ENCODE measurements at regions not wholly inside any gene's neighbourhood (a gene's known extent, or its start where the extent isn't known, plus 50 kb on each side); places are given as distances from the start of the nearest gene placed in this dataset.

GRCh38 chrX:15191830-15192229, 78.1 kb downstream of the ASB9 start:
- TF ChIP-seq ZNF274 (IDR thresholded peaks at IDR 0.05; ENCODE audit: low read depth, low read length) (no peak), SUZ12 (IDR thresholded peaks at IDR 0.05; ENCODE audit: extremely low read depth, insufficient read depth, insufficient read length) (no peak), YY1 (IDR thresholded peaks at IDR 0.05; ENCODE audit: insufficient read depth, insufficient read length) (no peak)
- Histone ChIP-seq H3K27me3 (ENCODE audit: insufficient read depth, insufficient read length) (no peaks in the 10 kb centered on the region), H3K4me1 (ENCODE audit: insufficient read depth, insufficient read length) (no peaks in the 10 kb centered on the region), H3K9me3 (ENCODE audit: insufficient read depth, low read length) (no peaks in the 10 kb centered on the region), H3K36me3 (ENCODE audit: insufficient read depth, insufficient read length, low read length) (no peaks in the 10 kb centered on the region), H3K4me3 (ENCODE audit: insufficient read length, low read depth) (no peak overlapping the region), H3K9ac (ENCODE audit: insufficient read length, low read depth) (no peak overlapping the region)
- no peak for DNase-seq (ENCODE audit: low read depth, low spot score)

- no peaks in the 10 kb centered on the region for H3K36me3 ChIP-seq (ENCODE audit: insufficient read depth, insufficient read length, low read length)
- H3K4me3 ChIP-seq (ENCODE audit: insufficient read length, low read depth): no peak overlapping the region
- H3K27me3 ChIP-seq (ENCODE audit: insufficient read depth, insufficient read length): no peaks in the 10 kb centered on the region
- no peak overlapping the region for H3K9ac ChIP-seq (ENCODE audit: insufficient read length, low read depth)
- no peak for DNase-seq (ENCODE audit: low read depth, low spot score)
- H3K9me3 ChIP-seq (ENCODE audit: insufficient read depth, low read length): no peaks in the 10 kb centered on the region
- TF ChIP-seq YY1 (IDR thresholded peaks at IDR 0.05; ENCODE audit: insufficient read depth, insufficient read length): no peak
- no peak for TF ChIP-seq SUZ12 (IDR thresholded peaks at IDR 0.05; ENCODE audit: extremely low read depth, insufficient read depth, insufficient read length)
- TF ChIP-seq ZNF274 (IDR thresholded peaks at IDR 0.05; ENCODE audit: low read depth, low read length): no peak
- H3K4me1 ChIP-seq (ENCODE audit: insufficient read depth, insufficient read length): no peaks in the 10 kb centered on the region
Observed at GRCh38 chrX:15188039-15188438, 81.8 kb downstream of the ASB9 start.

DNA sequence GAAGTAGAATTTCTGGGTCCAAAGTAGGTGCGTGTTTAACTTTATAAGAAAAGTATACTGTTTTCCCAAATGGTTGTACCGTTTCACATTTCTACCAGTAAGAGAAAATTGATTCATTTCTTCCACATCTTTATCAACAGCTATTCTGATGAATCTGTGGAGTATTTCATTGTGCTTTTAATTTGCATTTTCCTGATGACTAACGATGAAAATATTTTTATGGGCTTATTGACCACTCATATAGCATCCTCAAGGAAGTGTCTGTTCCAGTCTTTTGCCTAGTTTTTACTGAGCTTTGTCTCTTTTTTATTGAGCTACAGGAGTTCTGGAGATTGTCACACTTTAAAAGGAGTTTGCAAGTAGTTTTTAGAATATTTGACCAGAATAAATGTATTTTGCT, 92.6 kb downstream of the ASB9 start:
- DNase-seq (ENCODE audit: low read depth, low spot score): no peak
- TF ChIP-seq ZNF274 (IDR thresholded peaks at IDR 0.05; ENCODE audit: low read depth, low read length): no peak
- no peak for TF ChIP-seq YY1 (IDR thresholded peaks at IDR 0.05; ENCODE audit: insufficient read depth, insufficient read length)
- TF ChIP-seq SUZ12 (IDR thresholded peaks at IDR 0.05; ENCODE audit: extremely low read depth, insufficient read depth, insufficient read length): no peak
- H3K9me3 ChIP-seq (ENCODE audit: insufficient read depth, low read length): no peaks in the 10 kb centered on the region

DNA sequence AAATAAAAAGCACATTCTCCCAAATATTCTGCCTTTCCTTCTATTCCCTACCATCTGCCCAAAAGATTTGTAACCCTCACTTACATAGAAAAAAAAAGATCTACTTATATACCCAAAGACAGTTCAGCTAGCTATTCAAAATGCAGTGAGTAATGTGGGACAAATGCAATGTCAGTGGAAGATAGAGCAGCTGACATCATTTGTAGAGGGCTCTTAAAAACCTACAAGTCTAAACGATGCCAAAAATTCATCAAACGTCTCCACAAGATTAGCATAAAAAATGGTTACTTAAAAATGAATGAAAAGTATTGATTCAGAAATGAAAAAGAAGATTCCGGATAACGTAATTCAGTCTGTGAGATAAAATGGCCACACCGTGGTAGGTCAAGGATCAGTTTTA, 96.5 kb downstream of the ASB9 start:
- Histone ChIP-seq H3K27me3 (ENCODE audit: insufficient read depth, insufficient read length) (no peaks in the 10 kb centered on the region), H3K9ac (ENCODE audit: insufficient read length, low read depth) (no peak overlapping the region), H3K9me3 (ENCODE audit: insufficient read depth, low read length) (no peaks in the 10 kb centered on the region), H3K4me3 (ENCODE audit: insufficient read length, low read depth) (no peak overlapping the region), H3K4me1 (ENCODE audit: insufficient read depth, insufficient read length) (no peaks in the 10 kb centered on the region), H3K36me3 (ENCODE audit: insufficient read depth, insufficient read length, low read length) (no peaks in the 10 kb centered on the region)
- TF ChIP-seq YY1 (IDR thresholded peaks at IDR 0.05; ENCODE audit: insufficient read depth, insufficient read length) (no peak), ZNF274 (IDR thresholded peaks at IDR 0.05; ENCODE audit: low read depth, low read length) (no peak), SUZ12 (IDR thresholded peaks at IDR 0.05; ENCODE audit: extremely low read depth, insufficient read depth, insufficient read length) (no peak)
- no peak for DNase-seq (ENCODE audit: low read depth, low spot score)

More for the DNA sequence above, 92.6 kb downstream of the ASB9 start:
- Histone ChIP-seq H3K27me3 (ENCODE audit: insufficient read depth, insufficient read length) (no peaks in the 10 kb centered on the region), H3K4me3 (ENCODE audit: insufficient read length, low read depth) (no peak overlapping the region), H3K9ac (ENCODE audit: insufficient read length, low read depth) (no peak overlapping the region), H3K4me1 (ENCODE audit: insufficient read depth, insufficient read length) (no peaks in the 10 kb centered on the region), H3K36me3 (ENCODE audit: insufficient read depth, insufficient read length, low read length) (no peaks in the 10 kb centered on the region)

DNA sequence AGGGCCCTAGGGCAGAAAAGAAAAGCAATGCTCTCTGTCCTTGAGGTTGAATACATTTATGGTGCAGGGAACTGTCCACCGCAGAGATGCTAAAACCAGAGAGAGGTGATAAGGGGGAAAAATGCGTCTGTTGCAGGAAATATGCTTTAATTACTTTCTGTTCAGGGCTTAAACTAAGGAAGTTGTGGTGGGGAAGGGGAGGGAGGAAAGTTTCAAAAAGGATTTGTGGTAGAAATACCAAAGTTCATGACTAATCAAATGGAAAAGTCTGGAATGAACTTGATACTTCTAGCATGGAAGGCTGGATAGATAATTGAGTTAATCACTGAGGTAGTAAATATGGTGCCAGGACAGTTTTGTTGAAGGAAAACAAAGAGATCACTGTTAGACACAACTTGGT, 99.0 kb downstream of the ASB9 start:
- Histone ChIP-seq H3K36me3 (ENCODE audit: insufficient read depth, insufficient read length, low read length) (no peaks in the 10 kb centered on the region), H3K4me1 (ENCODE audit: insufficient read depth, insufficient read length) (no peaks in the 10 kb centered on the region), H3K9me3 (ENCODE audit: insufficient read depth, low read length) (no peaks in the 10 kb centered on the region), H3K27me3 (ENCODE audit: insufficient read depth, insufficient read length) (no peaks in the 10 kb centered on the region), H3K9ac (ENCODE audit: insufficient read length, low read depth) (no peak overlapping the region), H3K4me3 (ENCODE audit: insufficient read length, low read depth) (no peak overlapping the region)
- no peak for DNase-seq (ENCODE audit: low read depth, low spot score)
- TF ChIP-seq ZNF274 (IDR thresholded peaks at IDR 0.05; ENCODE audit: low read depth, low read length): no peak
- TF ChIP-seq YY1 (IDR thresholded peaks at IDR 0.05; ENCODE audit: insufficient read depth, insufficient read length): no peak
- no peak for TF ChIP-seq SUZ12 (IDR thresholded peaks at IDR 0.05; ENCODE audit: extremely low read depth, insufficient read depth, insufficient read length)

GRCh38 chrX:15167826-15168225, 102.1 kb downstream of the ASB9 start:
- no peak for TF ChIP-seq SUZ12 (IDR thresholded peaks at IDR 0.05; ENCODE audit: extremely low read depth, insufficient read depth, insufficient read length)
- TF ChIP-seq YY1 (IDR thresholded peaks at IDR 0.05; ENCODE audit: insufficient read depth, insufficient read length): no peak
- no peak for TF ChIP-seq ZNF274 (IDR thresholded peaks at IDR 0.05; ENCODE audit: low read depth, low read length)
- Histone ChIP-seq H3K27me3 (ENCODE audit: insufficient read depth, insufficient read length) (no peaks in the 10 kb centered on the region), H3K9me3 (ENCODE audit: insufficient read depth, low read length) (no peaks in the 10 kb centered on the region), H3K36me3 (ENCODE audit: insufficient read depth, insufficient read length, low read length) (no peaks in the 10 kb centered on the region), H3K4me3 (ENCODE audit: insufficient read length, low read depth) (no peak overlapping the region), H3K4me1 (ENCODE audit: insufficient read depth, insufficient read length) (no peaks in the 10 kb centered on the region), H3K9ac (ENCODE audit: insufficient read length, low read depth) (no peak overlapping the region)
- DNase-seq (ENCODE audit: low read depth, low spot score): no peak

GRCh38 chrX:15165832-15166231, 104.1 kb downstream of the ASB9 start:
- DNase-seq (ENCODE audit: low read depth, low spot score): no peak
- H3K9me3 ChIP-seq (ENCODE audit: insufficient read depth, low read length): no peaks in the 10 kb centered on the region
- no peaks in the 10 kb centered on the region for H3K4me1 ChIP-seq (ENCODE audit: insufficient read depth, insufficient read length)
- no peaks in the 10 kb centered on the region for H3K36me3 ChIP-seq (ENCODE audit: insufficient read depth, insufficient read length, low read length)
- TF ChIP-seq SUZ12 (IDR thresholded peaks at IDR 0.05; ENCODE audit: extremely low read depth, insufficient read depth, insufficient read length): no peak
- H3K27me3 ChIP-seq (ENCODE audit: insufficient read depth, insufficient read length): no peaks in the 10 kb centered on the region
- no peak overlapping the region for H3K9ac ChIP-seq (ENCODE audit: insufficient read length, low read depth)
- H3K4me3 ChIP-seq (ENCODE audit: insufficient read length, low read depth): no peak overlapping the region

- Histone ChIP-seq H3K4me3 (ENCODE audit: insufficient read length, low read depth) (no peak overlapping the region), H3K27me3 (ENCODE audit: insufficient read depth, insufficient read length) (no peaks in the 10 kb centered on the region), H3K36me3 (ENCODE audit: insufficient read depth, insufficient read length, low read length) (no peaks in the 10 kb centered on the region), H3K9ac (ENCODE audit: insufficient read length, low read depth) (no peak overlapping the region), H3K9me3 (ENCODE audit: insufficient read depth, low read length) (no peaks in the 10 kb centered on the region), H3K4me1 (ENCODE audit: insufficient read depth, insufficient read length) (no peaks in the 10 kb centered on the region)
- no peak for DNase-seq (ENCODE audit: low read depth, low spot score)
- TF ChIP-seq YY1 (IDR thresholded peaks at IDR 0.05; ENCODE audit: insufficient read depth, insufficient read length) (no peak), SUZ12 (IDR thresholded peaks at IDR 0.05; ENCODE audit: extremely low read depth, insufficient read depth, insufficient read length) (no peak), ZNF274 (IDR thresholded peaks at IDR 0.05; ENCODE audit: low read depth, low read length) (no peak)
Observed at GRCh38 chrX:15163131-15163530, 106.8 kb downstream of the ASB9 start.

All from NT2/D1 (cell line).